CD4-positive, alpha-beta T cell (primary cell): ENCODE measurements at regions not wholly inside any gene's neighbourhood (a gene's known extent, or its start where the extent isn't known, plus 50 kb on each side); places are given as distances from the start of the nearest gene placed in this dataset.
"Not testable (repeated sequence)": the region's sequence is repeated elsewhere in the genome, so short reads cannot be mapped to it uniquely, and the experiment has no call there.

ENCODE experiments used
- ATAC-seq: fragments of 200-7000 bp; cut with Tn5 transposase; one replicate; pipeline ENCODE4 v1.10.0; 2022; ENCODE audit warnings: mild to moderate bottlenecking; ENCODE audit not compliant: poor library complexity
- CTCF ChIA-PET: fragments of 350-600 bp; sonication (Branson Sonifier 250); formaldehyde crosslinking; loops from one replicate; lab custom pipeline; 2021; ENCODE audit warnings: antibody characterized with exemption, inconsistent platforms; lab: Charles Lee
- POLR2A ChIA-PET: fragments of 350-600 bp; sonication (Branson Sonifier 250); formaldehyde crosslinking; loops from one replicate; lab custom pipeline; 2021; ENCODE audit warnings: antibody characterized with exemption, inconsistent platforms; lab: Charles Lee
- DNase-seq, 14 experiments: peaks; one replicate each; pipeline ENCODE4 v3.0.0-alpha.2; 2013 to 2020; ENCODE audit warnings: mixed read lengths in 2 of 14
- H3K27ac ChIP-seq, 2 donors: one replicate each; pipeline versions ENCODE4 v1.5.1 to v1.7.0; 2013; ENCODE audit warnings: low read length in 2 of 2, low read depth in 1 of 2, mild to moderate bottlenecking in 1 of 2
- H3K27me3 ChIP-seq, 2 experiments: 1 replicate in 1 of 2; 2 replicates in 1 of 2; pipeline versions ENCODE4 v1.6.1 to v1.7.0; 2013; ENCODE audit warnings: low read length in 2 of 2, control low read depth in 1 of 2, mild to moderate bottlenecking in 1 of 2, moderate library complexity in 1 of 2; ENCODE audit not compliant: insufficient read depth in 2 of 2, control insufficient read depth in 1 of 2
- H3K36me3 ChIP-seq: one replicate; pipeline ENCODE4 v1.6.1; 2013; ENCODE audit warnings: low read length, control low read depth; ENCODE audit not compliant: insufficient read depth
- H3K4me1 ChIP-seq: one replicate; pipeline ENCODE4 v1.6.1; 2013; ENCODE audit warnings: low read length, control low read depth; ENCODE audit not compliant: insufficient read depth
- H3K4me3 ChIP-seq: one replicate; pipeline ENCODE4 v1.5.1; 2013; ENCODE audit warnings: mild to moderate bottlenecking, low read length, moderate library complexity
- H3K9me3 ChIP-seq, 2 experiments: 1 replicate in 1 of 2; 2 replicates in 1 of 2; pipeline versions ENCODE4 v1.6.1 to v1.7.0; 2013; ENCODE audit warnings: low read length in 2 of 2, mild to moderate bottlenecking in 2 of 2, control low read depth in 1 of 2, moderate library complexity in 1 of 2; ENCODE audit not compliant: control insufficient read depth in 1 of 2, insufficient read depth in 1 of 2
- H3K27ac Mint-ChIP-seq: one replicate; pipeline ENCODE4 v1.8.0; 2020; ENCODE audit warnings: mixed read lengths
- H3K27me3 Mint-ChIP-seq: one replicate; pipeline ENCODE4 v1.8.0; 2021; ENCODE audit warnings: mixed read lengths
- H3K36me3 Mint-ChIP-seq: one replicate; pipeline ENCODE4 v1.8.0; 2021; ENCODE audit warnings: low read depth, mixed read lengths
- H3K4me1 Mint-ChIP-seq: one replicate; pipeline ENCODE4 v1.8.0; 2021; ENCODE audit warnings: low read depth, mixed read lengths
- H3K4me3 Mint-ChIP-seq: one replicate; pipeline ENCODE4 v1.8.0; 2020; ENCODE audit warnings: mild to moderate bottlenecking, mixed read lengths
- H3K9me3 Mint-ChIP-seq: one replicate; pipeline ENCODE4 v1.8.0; 2020; ENCODE audit warnings: mixed read lengths
- intact Hi-C, 2 experiments: fragments of 100-400 bp; cut with DNase I in 1 of 2; cut with micrococcal nuclease in 1 of 2; formaldehyde crosslinking; loops; one replicate each; pipeline versions ENCODE4 v1.15.1 to v1.9.0; 2023 to 2025; cut with DNase I, micrococcal nuclease
- TF ChIP-seq, protein P1 (sequence below): fragments of 200-600 bp; IDR thresholded peaks from one replicate; pipeline ENCODE4 v1.8.0; 2022; ENCODE audit warnings: antibody characterized with exemption, mild to moderate bottlenecking

- Mint-ChIP-seq H3K27ac (no peak overlapping the region), H3K4me1 (no peaks in the 10 kb centered on the region), H3K4me3 (no peak overlapping the region), H3K27me3 (peaks cover 43% of the 10 kb centered on the region), H3K9me3 (no peaks in the 10 kb centered on the region), H3K36me3 (no peaks in the 10 kb centered on the region)
- intact Hi-C loops = no loop called here
- no peaks in the 10 kb centered on the region for H3K36me3 ChIP-seq
- ChIA-PET CTCF (no interaction called here), POLR2A (no interaction called here)
- TF ChIP-seq, protein P1, sequence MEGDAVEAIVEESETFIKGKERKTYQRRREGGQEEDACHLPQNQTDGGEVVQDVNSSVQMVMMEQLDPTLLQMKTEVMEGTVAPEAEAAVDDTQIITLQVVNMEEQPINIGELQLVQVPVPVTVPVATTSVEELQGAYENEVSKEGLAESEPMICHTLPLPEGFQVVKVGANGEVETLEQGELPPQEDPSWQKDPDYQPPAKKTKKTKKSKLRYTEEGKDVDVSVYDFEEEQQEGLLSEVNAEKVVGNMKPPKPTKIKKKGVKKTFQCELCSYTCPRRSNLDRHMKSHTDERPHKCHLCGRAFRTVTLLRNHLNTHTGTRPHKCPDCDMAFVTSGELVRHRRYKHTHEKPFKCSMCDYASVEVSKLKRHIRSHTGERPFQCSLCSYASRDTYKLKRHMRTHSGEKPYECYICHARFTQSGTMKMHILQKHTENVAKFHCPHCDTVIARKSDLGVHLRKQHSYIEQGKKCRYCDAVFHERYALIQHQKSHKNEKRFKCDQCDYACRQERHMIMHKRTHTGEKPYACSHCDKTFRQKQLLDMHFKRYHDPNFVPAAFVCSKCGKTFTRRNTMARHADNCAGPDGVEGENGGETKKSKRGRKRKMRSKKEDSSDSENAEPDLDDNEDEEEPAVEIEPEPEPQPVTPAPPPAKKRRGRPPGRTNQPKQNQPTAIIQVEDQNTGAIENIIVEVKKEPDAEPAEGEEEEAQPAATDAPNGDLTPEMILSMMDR = no peak
- no peak for DNase-seq
- peaks cover 20 to 35% of the 10 kb centered on the region in 2 experiments for H3K27me3 ChIP-seq
- no peaks in the 10 kb centered on the region for H3K4me1 ChIP-seq
- no peak overlapping the region for H3K27ac ChIP-seq
- no peak overlapping the region for H3K4me3 ChIP-seq
- ATAC-seq = no peak
- H3K9me3 ChIP-seq = peaks cover 0 to 12% of the 10 kb centered on the region in 2 experiments
These were observed 86.7 kb downstream of the ALG10 start for GRCh38 chr12:34108967-34109366.

- CTCF ChIA-PET = no interaction called here
- intact Hi-C loops = no loop called here
These were observed 87.1 kb downstream of the ALG10 start for GRCh38 chr12:34109390-34109789.

GRCh38 chr12:34109909-34110531 lies 87.7 kb downstream of the ALG10 start:
- H3K27me3 Mint-ChIP-seq = peaks cover 39% of the 10 kb centered on the region
- peaks cover 0 to 12% of the 10 kb centered on the region in 2 experiments for H3K9me3 ChIP-seq
- ATAC-seq, H3K4me1 ChIP-seq, H3K4me3 ChIP-seq, H3K4me1 Mint-ChIP-seq, H3K36me3 ChIP-seq, CTCF ChIA-PET, POLR2A ChIA-PET, H3K4me3 Mint-ChIP-seq, H3K36me3 Mint-ChIP-seq, H3K27ac Mint-ChIP-seq, H3K27ac ChIP-seq, DNase-seq, H3K9me3 Mint-ChIP-seq, intact Hi-C loops: not testable (repeated sequence)
- H3K27me3 ChIP-seq = peaks cover 20 to 35% of the 10 kb centered on the region in 2 experiments

More at GRCh38 chr12:34109390-34109789, 87.1 kb downstream of the ALG10 start:
- Histone ChIP-seq H3K4me1 (no peaks in the 10 kb centered on the region), H3K9me3 (peaks cover 0 to 12% of the 10 kb centered on the region in 2 experiments), H3K27ac (no peak overlapping the region), H3K4me3 (no peak overlapping the region), H3K36me3 (no peaks in the 10 kb centered on the region), H3K27me3 (peaks cover 20 to 35% of the 10 kb centered on the region in 2 experiments)
- TF ChIP-seq, protein P1 = no peak
- DNase-seq (no peak), ATAC-seq (no peak)
- Mint-ChIP-seq H3K36me3 (no peaks in the 10 kb centered on the region), H3K27ac (no peak overlapping the region), H3K9me3 (no peaks in the 10 kb centered on the region), H3K4me1 (no peaks in the 10 kb centered on the region), H3K4me3 (no peak overlapping the region), H3K27me3 (peaks cover 43% of the 10 kb centered on the region)
- POLR2A ChIA-PET = no interaction called here

GRCh38 chr12:34119366-34119765 lies 97.1 kb downstream of the ALG10 start:
- H3K4me3 Mint-ChIP-seq = no peak overlapping the region
- H3K27ac Mint-ChIP-seq = no peak overlapping the region

More at GRCh38 chr12:34119366-34119765, 97.1 kb downstream of the ALG10 start:
- intact Hi-C loops = no loop called here
- ATAC-seq = no peak
- Histone ChIP-seq H3K27ac (no peak overlapping the region), H3K27me3 (no peaks in the 10 kb centered on the region), H3K4me3 (no peak overlapping the region), H3K9me3 (no peaks in the 10 kb centered on the region), H3K36me3 (no peaks in the 10 kb centered on the region), H3K4me1 (no peaks in the 10 kb centered on the region)
- TF ChIP-seq, protein P1 = no peak
- no peak for DNase-seq
- POLR2A ChIA-PET = no interaction called here
- Mint-ChIP-seq H3K36me3 (no peaks in the 10 kb centered on the region), H3K27me3 (no peaks in the 10 kb centered on the region), H3K4me1 (no peaks in the 10 kb centered on the region), H3K9me3 (no peaks in the 10 kb centered on the region)
- CTCF ChIA-PET = no interaction called here
